ENCODE measurements at regions not wholly inside any gene's neighbourhood (a gene's known extent, or its start where the extent isn't known, plus 50 kb on each side); places are given as distances from the start of the nearest gene placed in this dataset.

- TF ChIP-seq, protein P1, sequence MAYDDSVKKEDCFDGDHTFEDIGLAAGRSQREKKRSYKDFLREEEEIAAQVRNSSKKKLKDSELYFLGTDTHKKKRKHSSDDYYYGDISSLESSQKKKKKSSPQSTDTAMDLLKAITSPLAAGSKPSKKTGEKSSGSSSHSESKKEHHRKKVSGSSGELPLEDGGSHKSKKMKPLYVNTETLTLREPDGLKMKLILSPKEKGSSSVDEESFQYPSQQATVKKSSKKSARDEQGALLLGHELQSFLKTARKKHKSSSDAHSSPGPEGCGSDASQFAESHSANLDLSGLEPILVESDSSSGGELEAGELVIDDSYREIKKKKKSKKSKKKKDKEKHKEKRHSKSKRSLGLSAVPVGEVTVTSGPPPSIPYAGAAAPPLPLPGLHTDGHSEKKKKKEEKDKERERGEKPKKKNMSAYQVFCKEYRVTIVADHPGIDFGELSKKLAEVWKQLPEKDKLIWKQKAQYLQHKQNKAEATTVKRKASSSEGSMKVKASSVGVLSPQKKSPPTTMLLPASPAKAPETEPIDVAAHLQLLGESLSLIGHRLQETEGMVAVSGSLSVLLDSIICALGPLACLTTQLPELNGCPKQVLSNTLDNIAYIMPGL (CRISPR knock-in tag; IDR thresholded peaks at IDR 0.05), result no peak
- TF ChIP-seq GABPA (tag; conservative IDR thresholded peaks at IDR 0.05; ENCODE audit: low read depth), result no peak
Measured at GRCh38 chr3:150135287-150135721, 164.6 kb upstream of the PFN2 start.
